ENCODE measurements at regions not wholly inside any gene's neighbourhood (a gene's known extent, or its start where the extent isn't known, plus 50 kb on each side); places are given as distances from the start of the nearest gene placed in this dataset.
A peak's percentile ranks its signal among the peaks of the same experiment; 100 is the strongest.

- H3K36me3 ChIP-seq (ENCODE audit: control insufficient read depth in 5 of 5, insufficient read depth in 5 of 5, low read length in 5 of 5), result no peaks in the 10 kb centered on the region
Observed at GRCh38 chr6:123747515-123747914, 56.1 kb upstream of the NKAIN2 start.

GRCh38 chr6:123745895-123746294 is 57.8 kb upstream of the NKAIN2 start:
- no peaks in the 10 kb centered on the region for H3K9me3 ChIP-seq (ENCODE audit: control insufficient read depth in 5 of 5, low read length in 5 of 5)
- no peak overlapping the region for H3K27ac ChIP-seq (ENCODE audit: low read depth, low read length)
- H3K9ac ChIP-seq (ENCODE audit: low read length in 5 of 5), result no peak overlapping the region
- no peaks in the 10 kb centered on the region for H3K27me3 ChIP-seq (ENCODE audit: control insufficient read depth in 5 of 5, insufficient read depth in 4 of 5, low read length in 5 of 5)
- H3K4me3 ChIP-seq (ENCODE audit: low read depth in 1 of 5, low read length in 5 of 5), result no peak overlapping the region
- peaks cover 0 to 16% (median 4%) of the 10 kb centered on the region in 5 donors for H3K4me1 ChIP-seq (ENCODE audit: control insufficient read depth in 5 of 5, insufficient read depth in 5 of 5, low read length in 5 of 5)
- no peaks in the 10 kb centered on the region for H3K36me3 ChIP-seq (ENCODE audit: control insufficient read depth in 5 of 5, insufficient read depth in 5 of 5, low read length in 5 of 5)

More at GRCh38 chr6:123747515-123747914, 56.1 kb upstream of the NKAIN2 start:
- Histone ChIP-seq H3K4me3 (ENCODE audit: low read depth in 1 of 5, low read length in 5 of 5) (no peak overlapping the region), H3K9me3 (ENCODE audit: control insufficient read depth in 5 of 5, low read length in 5 of 5) (no peaks in the 10 kb centered on the region), H3K27me3 (ENCODE audit: control insufficient read depth in 5 of 5, insufficient read depth in 4 of 5, low read length in 5 of 5) (no peaks in the 10 kb centered on the region), H3K4me1 (ENCODE audit: control insufficient read depth in 5 of 5, insufficient read depth in 5 of 5, low read length in 5 of 5) (peaks cover 0 to 10% (median 4%) of the 10 kb centered on the region in 5 donors), H3K9ac (ENCODE audit: low read length in 5 of 5) (no peak overlapping the region), H3K27ac (ENCODE audit: low read depth, low read length) (no peak overlapping the region)

- H3K27ac ChIP-seq (ENCODE audit: low read depth, low read length), result no peak overlapping the region
- H3K27me3 ChIP-seq (ENCODE audit: control insufficient read depth in 5 of 5, insufficient read depth in 4 of 5, low read length in 5 of 5), result no peaks in the 10 kb centered on the region
- no peak overlapping the region for H3K4me3 ChIP-seq (ENCODE audit: low read depth in 1 of 5, low read length in 5 of 5)
- no peaks in the 10 kb centered on the region for H3K9me3 ChIP-seq (ENCODE audit: control insufficient read depth in 5 of 5, low read length in 5 of 5)
- no peak overlapping the region for H3K9ac ChIP-seq (ENCODE audit: low read length in 5 of 5)
- H3K4me1 ChIP-seq (ENCODE audit: control insufficient read depth in 5 of 5, insufficient read depth in 5 of 5, low read length in 5 of 5), result peaks cover 0 to 16% (median 4%) of the 10 kb centered on the region in 5 donors
- H3K36me3 ChIP-seq (ENCODE audit: control insufficient read depth in 5 of 5, insufficient read depth in 5 of 5, low read length in 5 of 5), result no peaks in the 10 kb centered on the region
Observed at GRCh38 chr6:123744840-123745239, 58.8 kb upstream of the NKAIN2 start.

GRCh38 chr6:123742626-123743025 is 61.0 kb upstream of the NKAIN2 start:
- no peak overlapping the region for H3K9ac ChIP-seq (ENCODE audit: low read length in 5 of 5)
- H3K27ac ChIP-seq (ENCODE audit: low read depth, low read length), result no peak overlapping the region
- peaks cover 0 to 16% (median 4%) of the 10 kb centered on the region in 5 donors for H3K4me1 ChIP-seq (ENCODE audit: control insufficient read depth in 5 of 5, insufficient read depth in 5 of 5, low read length in 5 of 5)
- peak overlapping the region in 3 of 5 donors; percentile 8 to 44 (median 15) for H3K4me3 ChIP-seq (ENCODE audit: low read depth in 1 of 5, low read length in 5 of 5)
- no peaks in the 10 kb centered on the region for H3K9me3 ChIP-seq (ENCODE audit: control insufficient read depth in 5 of 5, low read length in 5 of 5)
- no peaks in the 10 kb centered on the region for H3K36me3 ChIP-seq (ENCODE audit: control insufficient read depth in 5 of 5, insufficient read depth in 5 of 5, low read length in 5 of 5)
- no peaks in the 10 kb centered on the region for H3K27me3 ChIP-seq (ENCODE audit: control insufficient read depth in 5 of 5, insufficient read depth in 4 of 5, low read length in 5 of 5)

GRCh38 chr6:123733180-123733579 is 70.5 kb upstream of the NKAIN2 start:
- H3K36me3 ChIP-seq (ENCODE audit: control insufficient read depth in 5 of 5, insufficient read depth in 5 of 5, low read length in 5 of 5), result no peaks in the 10 kb centered on the region
- H3K27ac ChIP-seq (ENCODE audit: low read depth, low read length), result no peak overlapping the region
- H3K4me3 ChIP-seq (ENCODE audit: low read depth in 1 of 5, low read length in 5 of 5), result no peak overlapping the region
- no peaks in the 10 kb centered on the region for H3K27me3 ChIP-seq (ENCODE audit: control insufficient read depth in 5 of 5, insufficient read depth in 4 of 5, low read length in 5 of 5)
- no peaks in the 10 kb centered on the region for H3K9me3 ChIP-seq (ENCODE audit: control insufficient read depth in 5 of 5, low read length in 5 of 5)
- no peaks in the 10 kb centered on the region for H3K4me1 ChIP-seq (ENCODE audit: control insufficient read depth in 5 of 5, insufficient read depth in 5 of 5, low read length in 5 of 5)
- H3K9ac ChIP-seq (ENCODE audit: low read length in 5 of 5), result no peak overlapping the region

- Histone ChIP-seq H3K9me3 (ENCODE audit: control insufficient read depth in 5 of 5, low read length in 5 of 5) (peaks cover 0 to 9% (median 0%) of the 10 kb centered on the region in 5 donors), H3K4me1 (ENCODE audit: control insufficient read depth in 5 of 5, insufficient read depth in 5 of 5, low read length in 5 of 5) (peaks cover 0 to 5% (median 2%) of the 10 kb centered on the region in 5 donors), H3K27ac (ENCODE audit: low read depth, low read length) (no peak overlapping the region), H3K9ac (ENCODE audit: low read length in 5 of 5) (no peak overlapping the region), H3K4me3 (ENCODE audit: low read depth in 1 of 5, low read length in 5 of 5) (no peak overlapping the region), H3K27me3 (ENCODE audit: control insufficient read depth in 5 of 5, insufficient read depth in 4 of 5, low read length in 5 of 5) (no peaks in the 10 kb centered on the region), H3K36me3 (ENCODE audit: control insufficient read depth in 5 of 5, insufficient read depth in 5 of 5, low read length in 5 of 5) (no peaks in the 10 kb centered on the region)
Observed at GRCh38 chr6:123716506-123716905, 79.8 kb upstream of the TRDN start.

GRCh38 chr6:123715006-123715863 is 78.5 kb upstream of the TRDN start:
- peaks cover 0 to 5% (median 2%) of the 10 kb centered on the region in 5 donors for H3K4me1 ChIP-seq (ENCODE audit: control insufficient read depth in 5 of 5, insufficient read depth in 5 of 5, low read length in 5 of 5)
- peak overlapping the region in 1 of 5 donors; percentile 19 for H3K4me3 ChIP-seq (ENCODE audit: low read depth in 1 of 5, low read length in 5 of 5)
- no peak overlapping the region for H3K9ac ChIP-seq (ENCODE audit: low read length in 5 of 5)
- no peaks in the 10 kb centered on the region for H3K36me3 ChIP-seq (ENCODE audit: control insufficient read depth in 5 of 5, insufficient read depth in 5 of 5, low read length in 5 of 5)
- peaks cover 0 to 5% (median 0%) of the 10 kb centered on the region in 5 donors for H3K9me3 ChIP-seq (ENCODE audit: control insufficient read depth in 5 of 5, low read length in 5 of 5)
- H3K27me3 ChIP-seq (ENCODE audit: control insufficient read depth in 5 of 5, insufficient read depth in 4 of 5, low read length in 5 of 5), result no peaks in the 10 kb centered on the region
- no peak overlapping the region for H3K27ac ChIP-seq (ENCODE audit: low read depth, low read length)

GRCh38 chr6:123712831-123713230 is 76.1 kb upstream of the TRDN start:
- Histone ChIP-seq H3K9ac (ENCODE audit: low read length in 5 of 5) (no peak overlapping the region), H3K27me3 (ENCODE audit: control insufficient read depth in 5 of 5, insufficient read depth in 4 of 5, low read length in 5 of 5) (no peaks in the 10 kb centered on the region), H3K4me3 (ENCODE audit: low read depth in 1 of 5, low read length in 5 of 5) (no peak overlapping the region)

GRCh38 chr6:123702943-123703342 is 66.2 kb upstream of the TRDN start:
- no peak overlapping the region for H3K9ac ChIP-seq (ENCODE audit: low read length in 5 of 5)
- no peaks in the 10 kb centered on the region for H3K27me3 ChIP-seq (ENCODE audit: control insufficient read depth in 5 of 5, insufficient read depth in 4 of 5, low read length in 5 of 5)
- no peaks in the 10 kb centered on the region for H3K9me3 ChIP-seq (ENCODE audit: control insufficient read depth in 5 of 5, low read length in 5 of 5)

More at GRCh38 chr6:123712831-123713230, 76.1 kb upstream of the TRDN start:
- Histone ChIP-seq H3K4me1 (ENCODE audit: control insufficient read depth in 5 of 5, insufficient read depth in 5 of 5, low read length in 5 of 5) (peaks cover 0 to 5% (median 2%) of the 10 kb centered on the region in 5 donors), H3K9me3 (ENCODE audit: control insufficient read depth in 5 of 5, low read length in 5 of 5) (no peaks in the 10 kb centered on the region), H3K36me3 (ENCODE audit: control insufficient read depth in 5 of 5, insufficient read depth in 5 of 5, low read length in 5 of 5) (no peaks in the 10 kb centered on the region), H3K27ac (ENCODE audit: low read depth, low read length) (no peak overlapping the region)

GRCh38 chr6:123687864-123688263 is 51.1 kb upstream of the TRDN start:
- H3K9me3 ChIP-seq (ENCODE audit: control insufficient read depth in 5 of 5, low read length in 5 of 5), result no peaks in the 10 kb centered on the region
- no peaks in the 10 kb centered on the region for H3K27me3 ChIP-seq (ENCODE audit: control insufficient read depth in 5 of 5, insufficient read depth in 4 of 5, low read length in 5 of 5)
- H3K9ac ChIP-seq (ENCODE audit: low read length in 5 of 5), result no peak overlapping the region
- no peaks in the 10 kb centered on the region for H3K36me3 ChIP-seq (ENCODE audit: control insufficient read depth in 5 of 5, insufficient read depth in 5 of 5, low read length in 5 of 5)
- no peaks in the 10 kb centered on the region for H3K4me1 ChIP-seq (ENCODE audit: control insufficient read depth in 5 of 5, insufficient read depth in 5 of 5, low read length in 5 of 5)
- no peak overlapping the region for H3K27ac ChIP-seq (ENCODE audit: low read depth, low read length)
- no peak overlapping the region for H3K4me3 ChIP-seq (ENCODE audit: low read depth in 1 of 5, low read length in 5 of 5)

More at GRCh38 chr6:123702943-123703342, 66.2 kb upstream of the TRDN start:
- Histone ChIP-seq H3K36me3 (ENCODE audit: control insufficient read depth in 5 of 5, insufficient read depth in 5 of 5, low read length in 5 of 5) (no peaks in the 10 kb centered on the region), H3K4me1 (ENCODE audit: control insufficient read depth in 5 of 5, insufficient read depth in 5 of 5, low read length in 5 of 5) (peaks cover 0 to 12% (median 3%) of the 10 kb centered on the region in 5 donors), H3K27ac (ENCODE audit: low read depth, low read length) (no peak overlapping the region), H3K4me3 (ENCODE audit: low read depth in 1 of 5, low read length in 5 of 5) (no peak overlapping the region)
